Duodenal mucosa (tissue), 2 donors: ENCODE measurements at regions not wholly inside any gene's neighbourhood (a gene's known extent, or its start where the extent isn't known, plus 50 kb on each side); places are given as distances from the start of the nearest gene placed in this dataset.
A peak's percentile ranks its signal among the peaks of the same experiment; 100 is the strongest.

Experiments used
- H3K27ac ChIP-seq: one replicate; pipeline ENCODE4 v1.7.0; 2013; ENCODE audit warnings: low read depth, low read length
- H3K27me3 ChIP-seq, 2 donors: one replicate each; pipeline ENCODE4 v1.7.0; 2013; ENCODE audit warnings: low read length in 2 of 2, control low read depth in 1 of 2; ENCODE audit not compliant: insufficient read depth in 2 of 2, control insufficient read depth in 1 of 2
- H3K36me3 ChIP-seq, 2 donors: one replicate each; pipeline ENCODE4 v1.7.0; 2013; ENCODE audit warnings: low read length in 2 of 2, control low read depth in 1 of 2; ENCODE audit not compliant: insufficient read depth in 2 of 2, control insufficient read depth in 1 of 2
- H3K4me1 ChIP-seq, 2 donors: one replicate each; pipeline ENCODE4 v1.7.0; 2013; ENCODE audit warnings: low read length in 2 of 2, control low read depth in 1 of 2; ENCODE audit not compliant: insufficient read depth in 2 of 2, control insufficient read depth in 1 of 2
- H3K4me3 ChIP-seq, 2 donors: one replicate each; pipeline ENCODE4 v1.7.0; 2013; ENCODE audit warnings: low read length in 2 of 2, low read depth in 1 of 2
- H3K9ac ChIP-seq, 2 donors: one replicate each; pipeline ENCODE4 v1.7.0; 2013; ENCODE audit warnings: low read length in 2 of 2, low read depth in 1 of 2
- H3K9me3 ChIP-seq, 2 donors: one replicate each; pipeline ENCODE4 v1.7.0; 2013; ENCODE audit warnings: low read length in 2 of 2, control low read depth in 1 of 2; ENCODE audit not compliant: control insufficient read depth in 1 of 2

DNA sequence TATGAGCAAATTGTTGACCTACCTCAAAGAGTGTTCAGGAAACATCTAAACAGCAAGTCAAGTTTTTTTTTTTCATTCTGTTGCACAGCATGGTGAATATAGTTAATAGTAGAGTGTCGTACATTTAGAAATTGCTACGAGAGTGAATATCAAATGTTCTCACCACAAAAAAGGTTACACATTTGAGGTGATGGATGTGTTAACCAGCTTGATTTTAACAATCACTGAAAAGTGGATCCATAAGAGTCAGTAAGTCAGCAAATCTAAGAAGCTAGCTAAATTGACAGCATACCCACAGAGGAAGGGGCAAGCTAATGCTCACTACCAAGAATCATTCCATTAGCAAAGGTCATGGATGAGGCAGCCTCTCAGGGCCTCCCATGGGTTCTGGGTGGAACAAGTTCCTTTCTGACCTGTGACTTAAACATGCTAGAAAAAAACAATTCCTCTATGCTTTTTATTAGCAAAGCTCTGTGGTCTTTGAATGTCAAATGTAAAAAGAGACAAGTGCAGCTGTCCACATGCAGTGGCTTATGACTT is 235.4 kb upstream of the CCDC179 start:
- Histone ChIP-seq H3K9me3 (peaks cover 0 to 2% of the 10 kb centered on the region in 2 donors), H3K9ac (no peak overlapping the region), H3K36me3 (no peaks in the 10 kb centered on the region), H3K4me1 (no peaks in the 10 kb centered on the region), H3K4me3 (no peak overlapping the region), H3K27ac (no peak overlapping the region), H3K27me3 (no peaks in the 10 kb centered on the region)

GRCh38 chr11:23097891-23098290 is 237.6 kb upstream of the CCDC179 start:
- Histone ChIP-seq H3K27ac (no peak overlapping the region), H3K4me1 (no peaks in the 10 kb centered on the region), H3K36me3 (no peaks in the 10 kb centered on the region), H3K27me3 (no peaks in the 10 kb centered on the region), H3K9ac (no peak overlapping the region), H3K4me3 (no peak overlapping the region), H3K9me3 (peaks cover 0 to 2% of the 10 kb centered on the region in 2 donors)

DNA sequence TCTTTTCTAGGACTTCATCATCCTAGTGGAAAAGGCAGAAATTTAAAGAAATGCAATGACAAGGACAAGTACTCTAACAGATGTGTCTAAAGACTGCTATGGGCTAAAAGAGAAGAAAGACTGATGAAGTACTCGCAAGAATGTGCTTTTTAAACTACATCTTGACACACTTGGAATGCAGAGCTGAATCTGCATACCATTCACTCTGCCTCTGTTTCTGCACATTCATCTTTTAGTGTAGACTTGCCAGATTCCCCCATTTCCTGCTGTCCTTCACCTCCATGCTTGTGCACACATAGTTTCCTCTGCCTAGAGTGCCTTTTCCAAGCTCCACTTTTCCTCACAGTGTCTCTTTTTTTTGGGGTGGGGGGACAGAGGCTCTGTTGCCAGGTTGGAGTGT is 239.0 kb upstream of the CCDC179 start:
- Histone ChIP-seq H3K9ac (no peak overlapping the region), H3K27me3 (no peaks in the 10 kb centered on the region), H3K27ac (no peak overlapping the region), H3K4me3 (no peak overlapping the region), H3K36me3 (no peaks in the 10 kb centered on the region), H3K4me1 (no peaks in the 10 kb centered on the region), H3K9me3 (peaks cover 0 to 2% of the 10 kb centered on the region in 2 donors)

DNA sequence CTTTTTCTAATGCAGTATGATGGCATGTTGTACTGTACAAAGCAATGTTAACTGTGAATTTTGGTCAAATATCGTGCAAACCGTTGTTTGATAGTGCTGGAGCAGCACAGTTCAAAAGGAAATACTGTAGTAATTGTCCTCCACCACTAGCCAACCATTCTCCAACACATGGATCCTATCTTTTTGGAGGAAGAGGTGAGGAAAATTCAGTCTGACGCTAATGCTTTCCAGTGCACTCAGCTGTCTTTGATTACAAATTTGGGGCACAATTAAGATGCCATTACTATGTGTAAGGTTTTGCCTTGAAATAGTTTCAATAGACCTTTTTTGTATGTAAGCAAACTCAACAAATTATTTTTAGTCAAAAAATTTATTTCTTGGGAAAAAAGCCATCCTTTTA is 240.5 kb upstream of the CCDC179 start:
- Histone ChIP-seq H3K4me1 (no peaks in the 10 kb centered on the region), H3K4me3 (no peak overlapping the region), H3K27me3 (no peaks in the 10 kb centered on the region), H3K36me3 (no peaks in the 10 kb centered on the region), H3K27ac (no peak overlapping the region), H3K9me3 (peaks cover 0 to 2% of the 10 kb centered on the region in 2 donors), H3K9ac (no peak overlapping the region)

DNA sequence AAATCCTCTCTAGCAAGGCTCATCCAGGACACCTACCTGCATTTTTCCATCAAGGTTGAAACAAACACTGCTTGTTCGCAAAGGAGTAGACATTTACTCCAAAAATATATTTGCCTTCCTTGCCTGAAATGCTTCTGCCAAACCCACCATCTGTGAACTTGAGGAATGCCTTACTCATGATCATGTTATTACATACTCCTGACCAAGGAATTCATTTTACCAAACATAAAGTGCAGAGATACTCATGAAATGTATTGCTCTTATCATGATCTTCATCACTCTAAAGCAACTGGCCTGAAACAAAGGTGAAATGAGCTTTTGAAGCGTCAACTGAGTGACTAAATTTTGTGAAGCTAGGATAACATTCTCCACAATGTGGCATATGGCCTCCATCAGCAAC is 243.1 kb upstream of the CCDC179 start:
- no peak overlapping the region for H3K4me3 ChIP-seq
- no peak overlapping the region for H3K27ac ChIP-seq
- H3K27me3 ChIP-seq, result no peaks in the 10 kb centered on the region
- no peaks in the 10 kb centered on the region for H3K36me3 ChIP-seq
- no peak overlapping the region for H3K9ac ChIP-seq
- peaks cover 0 to 2% of the 10 kb centered on the region in 2 donors for H3K9me3 ChIP-seq
- H3K4me1 ChIP-seq, result no peaks in the 10 kb centered on the region

GRCh38 chr11:23111527-23111926 is 251.3 kb upstream of the CCDC179 start:
- Histone ChIP-seq H3K9me3 (no peaks in the 10 kb centered on the region), H3K4me3 (no peak overlapping the region), H3K27ac (no peak overlapping the region), H3K27me3 (no peaks in the 10 kb centered on the region), H3K36me3 (no peaks in the 10 kb centered on the region), H3K9ac (no peak overlapping the region), H3K4me1 (peaks cover 9% of the 10 kb centered on the region in 2 donors)

DNA sequence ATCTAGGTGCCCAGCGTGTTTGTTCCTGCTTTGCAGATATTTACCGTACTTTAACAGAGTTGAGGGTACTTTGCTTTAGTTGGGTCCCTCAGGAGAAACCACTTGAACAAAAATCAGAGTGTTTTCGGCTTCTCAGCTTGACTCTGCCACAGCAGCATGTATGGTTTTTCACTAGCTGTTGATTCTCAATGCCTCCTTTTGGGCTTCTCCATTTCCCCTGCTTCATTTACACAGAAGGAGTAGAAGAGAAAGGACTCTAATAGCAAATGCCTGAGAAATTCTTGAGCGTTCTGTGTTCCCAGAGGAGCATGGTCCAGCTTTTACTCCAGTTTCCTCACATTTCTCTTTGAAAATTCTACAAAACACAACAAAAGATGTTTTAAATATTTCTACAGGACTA is 252.1 kb upstream of the CCDC179 start:
- no peaks in the 10 kb centered on the region for H3K9me3 ChIP-seq
- H3K27me3 ChIP-seq, result no peaks in the 10 kb centered on the region
- no peaks in the 10 kb centered on the region for H3K36me3 ChIP-seq
- peaks cover 9% of the 10 kb centered on the region in 2 donors for H3K4me1 ChIP-seq
- H3K4me3 ChIP-seq, result no peak overlapping the region
- no peak overlapping the region for H3K9ac ChIP-seq
- H3K27ac ChIP-seq, result no peak overlapping the region

DNA sequence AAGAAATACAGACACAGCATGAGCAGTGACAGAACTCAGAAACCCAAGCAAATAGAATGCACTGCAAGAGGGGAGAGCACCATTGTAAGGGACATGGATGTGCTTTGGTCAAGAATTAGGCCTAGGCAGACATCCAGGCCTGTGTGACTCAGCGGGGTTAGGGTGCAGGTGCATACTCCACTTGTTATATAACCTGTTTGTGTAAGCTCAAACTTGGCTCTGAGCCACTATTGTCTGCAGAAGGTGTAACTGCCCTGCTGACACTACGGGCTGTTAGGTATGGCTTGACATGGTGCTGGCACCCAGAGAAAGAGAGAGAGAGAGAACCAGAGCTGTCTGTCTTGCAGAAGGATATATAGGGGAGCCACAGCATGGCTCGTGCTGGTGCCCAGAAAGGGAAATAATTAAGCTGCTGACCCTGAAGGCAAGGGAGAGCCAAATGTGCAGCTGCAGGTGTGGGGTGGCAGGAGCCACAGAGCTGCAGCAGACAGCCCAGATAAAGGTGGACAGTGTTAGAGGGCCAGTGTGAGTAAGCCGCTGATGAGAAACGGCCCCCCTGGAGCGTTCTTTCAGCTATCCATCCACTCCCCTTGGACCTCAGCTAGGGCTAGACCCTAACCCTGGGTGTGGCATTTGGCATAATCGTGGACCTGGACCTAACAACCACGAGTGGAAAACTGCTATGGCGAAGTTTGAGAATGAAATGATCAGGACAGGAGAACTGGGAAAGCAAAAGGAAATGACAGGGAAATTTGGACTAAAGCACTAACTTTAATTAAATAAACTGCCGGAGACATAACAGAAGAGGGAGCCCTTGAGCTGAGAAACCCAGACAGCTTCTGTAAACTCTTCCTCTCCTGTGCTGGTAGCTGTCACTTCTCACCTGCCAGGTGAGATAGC is 253.0 kb upstream of the CCDC179 start:
- Histone ChIP-seq H3K9me3 (no peaks in the 10 kb centered on the region), H3K4me3 (peak overlapping the region in 1 of 2 donors; percentile 23), H3K36me3 (no peaks in the 10 kb centered on the region), H3K4me1 (peaks cover 9% of the 10 kb centered on the region in 2 donors), H3K27me3 (no peaks in the 10 kb centered on the region), H3K27ac (peak overlapping the region; percentile 15), H3K9ac (no peak overlapping the region)

DNA sequence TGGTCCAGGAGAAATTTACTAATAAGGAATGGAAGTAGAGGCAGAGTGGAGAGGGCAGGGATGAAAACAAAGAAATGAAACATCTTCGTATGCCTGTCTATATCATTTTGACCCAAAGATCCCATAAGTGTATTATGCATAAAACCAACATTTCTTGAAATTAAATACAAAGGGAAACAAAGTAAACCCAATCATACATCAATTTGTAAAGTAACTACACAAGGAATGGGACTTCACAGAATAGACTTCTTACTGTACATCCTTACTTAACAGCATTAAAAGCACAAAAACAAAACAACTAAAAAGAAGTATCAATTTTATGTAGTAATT is 253.6 kb upstream of the CCDC179 start:
- no peak overlapping the region for H3K4me3 ChIP-seq
- no peak overlapping the region for H3K27ac ChIP-seq
- peaks cover 9% of the 10 kb centered on the region in 2 donors for H3K4me1 ChIP-seq
- no peak overlapping the region for H3K9ac ChIP-seq
- no peaks in the 10 kb centered on the region for H3K27me3 ChIP-seq
- no peaks in the 10 kb centered on the region for H3K9me3 ChIP-seq
- H3K36me3 ChIP-seq, result no peaks in the 10 kb centered on the region

DNA sequence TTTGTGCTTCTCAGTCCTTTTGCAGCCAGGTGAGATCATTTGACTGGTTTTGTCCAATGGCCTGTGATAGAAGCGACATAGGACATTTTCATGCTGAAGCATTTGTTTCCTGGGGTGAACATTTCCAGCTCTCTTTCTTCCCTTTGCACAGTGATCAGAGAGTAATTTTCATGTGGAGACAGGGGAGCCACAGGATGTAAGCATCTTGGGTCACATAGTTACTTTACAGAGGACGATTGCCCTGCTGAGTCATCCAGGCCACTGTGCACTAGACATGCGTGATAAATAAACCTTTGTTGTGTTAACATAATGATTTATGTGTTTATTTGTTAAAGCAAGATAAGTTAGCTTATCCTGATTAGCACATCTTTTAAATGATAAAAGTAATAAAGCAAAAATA is 263.5 kb upstream of the CCDC179 start:
- Histone ChIP-seq H3K4me3 (no peak overlapping the region), H3K27me3 (no peaks in the 10 kb centered on the region), H3K9me3 (no peaks in the 10 kb centered on the region), H3K4me1 (peaks cover 0 to 5% of the 10 kb centered on the region in 2 donors), H3K27ac (no peak overlapping the region), H3K36me3 (no peaks in the 10 kb centered on the region), H3K9ac (no peak overlapping the region)
